Stimulated activated CD8-positive, alpha-beta memory T cell treated with anti-CD3 and anti-CD28 coated beads, Interleukin-4, amount 100 ng/mL, for 24 hours (primary cell): ENCODE measurements at regions not wholly inside any gene's neighbourhood (a gene's known extent, or its start where the extent isn't known, plus 50 kb on each side); places are given as distances from the start of the nearest gene placed in this dataset.

ENCODE experiments used
- DNase-seq: peaks from one replicate; pipeline ENCODE4 v3.0.0-alpha.2; 2020; ENCODE audit warnings: low read depth

- no peak for DNase-seq
Measured at GRCh38 chr15:56868170-56868569, 50.3 kb upstream of the TCF12 start.

GRCh38 chr15:56866803-56867202 lies 51.6 kb upstream of the TCF12 start:
- DNase-seq, result no peak

- DNase-seq, result no peak
Measured at GRCh38 chr15:56857828-56858227, 60.6 kb upstream of the TCF12 start.

GRCh38 chr15:56856934-56857333 lies 61.5 kb upstream of the TCF12 start:
- DNase-seq, result no peak

- DNase-seq, result no peak
Measured at GRCh38 chr15:56844892-56845291, 73.6 kb upstream of the TCF12 start.

GRCh38 chr15:56844471-56844870 lies 74.0 kb upstream of the TCF12 start:
- no peak for DNase-seq

GRCh38 chr15:56839641-56840040 lies 78.8 kb upstream of the TCF12 start:
- DNase-seq, result no peak

GRCh38 chr15:56839099-56839498 lies 79.3 kb upstream of the TCF12 start:
- DNase-seq, result no peak

- DNase-seq, result no peak
Measured at GRCh38 chr15:56838085-56838484, 80.4 kb upstream of the TCF12 start.

GRCh38 chr15:56837273-56837672 lies 81.2 kb upstream of the TCF12 start:
- no peak for DNase-seq

- no peak for DNase-seq
Measured at GRCh38 chr15:56835718-56836171, 82.7 kb upstream of the TCF12 start.

- DNase-seq, result no peak
Measured at GRCh38 chr15:56832125-56832524, 86.3 kb upstream of the TCF12 start.

- DNase-seq, result no peak
Measured at GRCh38 chr15:56831467-56832005, 86.9 kb upstream of the TCF12 start.

- no peak for DNase-seq
Measured at GRCh38 chr15:56824175-56824574, 90.9 kb upstream of the ZNF280D start.

GRCh38 chr15:56821721-56822425 lies 88.6 kb upstream of the ZNF280D start:
- peak; percentile 26 for DNase-seq

- no peak for DNase-seq
Measured at GRCh38 chr15:56820333-56820732, 87.0 kb upstream of the ZNF280D start.

GRCh38 chr15:56817321-56818080 lies 84.2 kb upstream of the ZNF280D start:
- DNase-seq, result no peak

- DNase-seq, result no peak
Measured at GRCh38 chr15:56816781-56817180, 83.5 kb upstream of the ZNF280D start.

GRCh38 chr15:56815247-56815646 lies 81.9 kb upstream of the ZNF280D start:
- no peak for DNase-seq

- no peak for DNase-seq
Measured at GRCh38 chr15:56814429-56814828, 81.1 kb upstream of the ZNF280D start.

- DNase-seq, result no peak
Measured at GRCh38 chr15:56813995-56814394, 80.7 kb upstream of the ZNF280D start.

GRCh38 chr15:56812961-56813360 lies 79.7 kb upstream of the ZNF280D start:
- DNase-seq, result no peak

GRCh38 chr15:56812221-56812620 lies 78.9 kb upstream of the ZNF280D start:
- DNase-seq, result no peak
